HG03469 (cell line): ENCODE measurements at regions not wholly inside any gene's neighbourhood (a gene's known extent, or its start where the extent isn't known, plus 50 kb on each side); places are given as distances from the start of the nearest gene placed in this dataset.
"Not testable (repeated sequence)": the region's sequence is repeated elsewhere in the genome, so short reads cannot be mapped to it uniquely, and the experiment has no call there.

Experiments used
- ATAC-seq: cut with Tn5 transposase; IDR thresholded peaks from one replicate; pipeline ENCODE4 v1.9.1; 2021; ENCODE audit warnings: mild to moderate bottlenecking, moderate library complexity, moderate number of reproducible peaks; ENCODE audit not compliant: unreplicated experiment

DNA sequence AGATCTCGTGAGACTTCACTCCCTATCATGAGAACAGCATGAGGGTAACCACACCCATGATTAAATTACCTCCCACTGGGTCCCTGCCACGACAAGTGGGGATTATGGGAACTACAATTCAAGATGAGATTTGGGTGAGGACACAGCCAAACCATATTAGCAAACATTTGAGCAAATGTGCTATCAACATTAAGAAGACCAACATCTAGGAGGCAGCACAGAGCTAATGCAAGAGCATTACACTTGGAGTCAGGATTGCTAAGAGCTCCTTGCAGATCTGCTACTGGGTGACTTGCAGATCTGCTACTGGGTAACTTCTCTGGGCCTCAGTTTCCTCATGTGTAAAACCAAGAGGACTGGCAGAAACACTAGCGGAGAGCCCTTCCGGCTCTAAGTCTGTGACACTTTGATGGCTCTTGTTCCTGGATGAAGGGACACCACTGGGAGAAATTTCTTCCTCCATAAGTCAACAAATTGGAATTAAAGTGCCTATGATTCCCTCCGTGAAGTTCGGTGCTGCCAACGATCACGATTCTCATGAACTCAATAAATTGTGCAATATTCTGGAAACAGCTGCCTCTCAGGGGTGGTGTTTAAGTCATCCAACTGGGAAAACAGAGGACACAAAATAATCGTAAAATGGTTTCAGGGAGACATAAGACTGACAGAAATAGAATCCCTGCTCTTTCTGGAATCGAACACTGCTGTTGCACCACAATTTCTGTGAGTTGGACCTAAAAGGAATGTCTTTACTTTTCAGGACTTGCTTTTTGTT is 115.8 kb upstream of the ITGB1 start:
- ATAC-seq, result no peak

DNA sequence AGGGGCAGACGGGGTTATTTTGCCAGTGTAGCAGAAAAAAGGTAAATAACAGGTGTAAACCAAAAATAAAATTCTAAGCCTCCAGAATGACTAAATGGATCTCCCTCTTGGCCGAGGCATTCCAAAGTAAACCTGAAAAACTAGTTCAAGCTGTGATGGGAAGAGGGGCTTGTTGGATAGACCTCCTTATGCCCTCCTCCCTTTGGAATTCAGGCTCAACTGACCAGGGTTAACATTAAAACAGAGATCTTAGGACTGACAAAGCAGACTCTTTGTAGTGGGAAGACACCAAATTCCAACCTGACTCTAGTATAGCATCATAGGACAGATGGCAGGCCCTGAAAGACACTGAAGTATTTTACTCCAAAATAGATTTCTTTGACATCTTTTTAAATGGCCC is 113.8 kb upstream of the ITGB1 start:
- ATAC-seq, result no peak

DNA sequence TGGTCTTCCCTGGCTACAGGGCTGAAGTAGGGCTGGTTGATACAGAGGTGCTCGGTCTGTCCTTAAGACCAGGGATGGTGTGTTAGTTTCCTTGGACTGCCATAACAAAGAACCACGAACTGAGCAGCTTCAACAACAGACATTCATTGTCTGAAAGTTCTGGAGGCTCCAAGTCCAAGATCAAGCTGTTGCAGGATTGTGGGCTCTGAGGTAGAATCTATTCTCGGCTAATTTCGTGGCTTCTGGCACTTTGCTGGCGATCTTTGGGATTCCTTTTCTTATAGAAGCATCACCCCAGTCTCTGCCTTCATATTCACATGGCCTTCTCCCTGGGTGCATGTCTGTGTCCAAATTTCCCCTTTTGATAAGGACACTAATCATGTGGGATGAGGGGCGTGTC is 112.1 kb upstream of the ITGB1 start:
- ATAC-seq, result no peak

DNA sequence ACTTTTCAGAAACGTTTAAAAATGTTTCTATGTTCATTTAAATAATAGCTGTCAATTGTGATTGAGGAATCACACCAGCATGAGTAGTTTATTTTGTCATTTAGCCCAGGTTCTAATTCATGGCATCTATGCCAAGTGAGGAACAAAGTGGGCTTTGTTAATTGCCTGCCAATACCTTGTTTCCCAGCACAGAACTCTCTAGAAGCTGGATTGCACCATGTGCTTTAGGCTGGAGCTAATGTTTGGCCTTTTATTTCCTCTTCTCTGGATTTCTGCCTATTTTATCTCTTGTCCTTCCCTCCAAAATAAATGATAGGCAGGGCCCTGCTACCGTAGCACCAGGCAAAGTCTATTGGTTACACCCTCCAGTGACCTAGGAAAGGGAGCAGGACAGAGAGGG is 109.9 kb upstream of the ITGB1 start:
- ATAC-seq, result no peak

DNA sequence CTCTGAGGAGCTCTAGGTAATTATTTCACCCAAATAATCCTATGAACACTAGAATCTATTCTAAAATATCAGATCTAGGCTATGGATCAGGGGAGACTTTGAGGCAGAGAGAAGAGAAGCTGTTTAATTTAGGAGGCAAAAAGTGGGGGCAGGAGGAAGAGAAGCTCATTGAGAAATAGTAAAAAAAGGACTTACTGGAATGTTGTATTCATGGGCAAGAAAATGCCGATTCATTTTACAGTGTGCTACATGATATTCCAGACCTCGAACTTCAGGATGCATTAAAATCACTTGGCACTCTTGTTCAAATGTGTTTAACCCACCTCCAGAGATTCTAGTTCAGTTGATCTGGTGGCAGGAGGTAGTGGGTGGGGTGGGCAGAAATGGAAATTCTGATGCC is 109.5 kb upstream of the ITGB1 start:
- ATAC-seq, result no peak

DNA sequence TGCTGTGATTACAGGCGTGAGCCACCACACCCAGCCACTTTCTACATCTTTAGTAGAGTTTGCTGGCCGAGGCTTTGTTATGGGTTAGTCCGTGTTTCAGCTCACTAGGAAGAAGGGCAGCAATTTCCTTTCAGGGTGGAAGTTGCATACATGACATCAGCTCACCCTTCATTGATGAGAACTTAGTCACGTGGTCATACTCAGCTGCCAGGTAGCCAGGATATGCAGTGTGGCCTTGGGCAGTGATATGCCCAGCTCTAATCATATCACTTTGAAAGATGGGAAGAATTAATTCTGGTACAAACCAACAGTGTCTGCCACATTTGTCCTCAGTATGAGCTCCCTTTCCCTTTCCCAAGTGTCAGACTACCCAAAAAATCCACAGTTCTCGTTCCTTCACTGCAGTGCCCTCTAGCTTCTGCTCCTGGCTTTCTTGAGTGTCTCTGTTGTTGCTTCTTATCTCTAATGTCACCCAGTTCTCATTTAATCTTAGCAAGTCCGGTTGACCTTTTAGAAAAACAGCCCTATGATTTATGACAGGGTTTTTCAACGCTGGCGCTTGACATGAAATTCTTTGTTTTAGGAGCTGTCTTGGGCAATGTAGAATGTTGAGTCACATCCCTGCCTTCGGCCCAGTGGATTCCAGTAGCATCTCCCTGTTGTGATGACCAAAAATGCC is 108.7 kb upstream of the ITGB1 start:
- ATAC-seq, result no peak

DNA sequence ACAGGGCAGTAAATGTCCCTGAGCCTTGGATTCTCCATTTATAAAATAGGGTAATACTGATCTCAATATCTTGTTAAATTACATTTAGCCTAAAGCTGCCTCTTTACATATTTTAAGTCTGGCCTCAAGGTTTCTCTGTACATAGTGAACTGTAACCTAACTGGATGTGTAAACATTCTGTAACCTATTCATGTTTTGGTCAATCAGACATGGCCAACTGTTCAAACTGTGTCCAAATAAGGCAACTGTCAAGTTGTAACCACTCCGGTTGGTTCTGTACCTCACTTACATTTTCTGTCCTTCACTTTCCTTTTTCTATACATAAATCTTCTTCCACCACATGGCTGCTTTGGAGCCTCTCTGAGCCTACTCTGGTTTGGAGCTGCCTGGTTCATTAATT is 107.1 kb upstream of the ITGB1 start:
- no peak for ATAC-seq

DNA sequence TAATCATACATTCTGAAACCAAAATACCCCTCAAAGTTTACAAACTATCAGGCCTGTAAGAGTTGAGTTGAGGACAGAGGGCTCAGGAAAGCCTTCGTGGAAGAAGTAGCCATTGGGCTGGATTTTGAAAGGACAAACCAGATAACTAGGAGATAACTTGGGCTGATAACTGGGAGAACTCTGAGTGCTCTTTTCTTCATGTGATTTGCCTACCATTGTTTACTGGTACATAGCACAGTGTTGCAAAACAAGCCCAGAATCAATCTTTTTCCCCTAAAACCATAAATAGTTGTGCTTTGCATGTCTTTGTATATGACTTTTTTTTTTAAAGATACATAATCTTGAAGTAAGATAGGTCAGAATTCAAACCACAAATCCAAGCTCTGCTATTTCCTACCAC is 106.7 kb upstream of the ITGB1 start:
- no peak for ATAC-seq

DNA sequence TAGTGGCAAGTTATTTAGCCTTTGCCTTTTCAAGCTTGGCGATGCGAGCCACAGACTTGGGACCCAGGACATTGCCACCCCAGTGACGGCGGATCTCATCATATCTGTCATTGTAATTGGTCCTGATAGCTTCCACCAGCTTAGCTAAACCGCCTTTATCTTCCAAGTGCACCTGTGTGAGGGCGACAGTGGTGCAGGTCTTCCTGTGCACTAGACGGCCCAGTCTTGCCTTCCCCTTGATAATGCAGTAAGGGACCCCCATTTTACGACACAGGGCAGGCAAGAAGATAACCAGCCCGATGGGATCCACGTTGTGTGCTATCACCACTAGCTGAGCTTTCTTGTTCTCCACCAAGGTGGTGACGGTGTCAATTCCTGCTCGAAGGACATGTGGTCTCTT is 99.6 kb upstream of the ITGB1 start:
- no peak for ATAC-seq

DNA sequence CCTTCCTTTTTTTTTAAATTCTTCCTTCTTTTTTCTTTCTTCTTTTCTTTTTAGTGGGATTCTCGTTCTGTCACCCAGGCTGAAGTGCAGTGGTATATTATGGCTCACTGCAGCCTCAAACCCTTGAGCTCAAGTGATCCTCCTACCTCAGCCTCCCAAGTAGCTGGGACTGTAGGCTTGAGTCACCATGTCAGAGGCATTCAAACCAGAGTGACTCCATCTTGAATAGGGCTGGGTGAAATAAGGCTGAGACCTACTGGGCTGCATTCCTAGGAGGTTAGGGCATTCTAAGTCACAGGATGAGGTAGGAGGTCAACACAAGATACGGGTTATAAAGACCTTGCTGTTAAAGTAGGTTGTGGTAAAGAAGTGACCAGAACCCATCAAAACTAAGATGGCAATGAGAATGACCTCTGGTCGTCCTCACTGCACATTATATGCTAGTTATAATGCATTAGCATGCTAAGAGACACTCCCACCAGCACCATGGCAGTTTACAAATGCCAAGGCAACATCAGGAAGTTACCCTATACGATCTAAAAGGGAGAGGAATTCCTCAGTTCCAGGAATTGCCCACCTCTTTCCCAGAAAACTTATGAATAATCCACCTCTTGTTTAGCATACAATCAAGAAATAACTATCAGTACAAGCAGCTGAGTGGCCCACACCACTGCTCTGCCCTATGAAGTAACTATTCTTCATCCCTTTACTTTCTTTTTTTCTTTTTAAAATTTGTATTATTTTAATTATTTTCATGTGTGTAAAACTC is 99.0 kb upstream of the ITGB1 start:
- ATAC-seq, result no peak

DNA sequence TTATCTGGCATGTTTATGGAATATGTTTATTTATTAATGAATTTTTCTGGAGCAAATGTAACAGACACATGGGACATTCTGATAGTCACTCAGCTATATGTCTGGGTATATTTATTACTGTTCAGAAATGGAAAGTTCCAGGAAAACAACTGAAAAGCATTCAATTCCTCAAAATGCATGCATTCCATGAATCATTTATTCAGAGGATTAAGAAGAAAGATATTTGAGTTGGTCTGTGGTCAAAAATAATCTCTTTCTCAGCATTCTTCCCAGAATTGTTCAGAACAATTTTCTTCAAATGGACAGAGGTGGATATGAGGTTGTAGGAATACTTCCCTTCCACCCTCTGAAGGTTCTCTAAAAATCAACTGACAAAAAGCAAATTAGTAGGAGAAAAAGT is 97.6 kb upstream of the ITGB1 start:
- ATAC-seq, result no peak

DNA sequence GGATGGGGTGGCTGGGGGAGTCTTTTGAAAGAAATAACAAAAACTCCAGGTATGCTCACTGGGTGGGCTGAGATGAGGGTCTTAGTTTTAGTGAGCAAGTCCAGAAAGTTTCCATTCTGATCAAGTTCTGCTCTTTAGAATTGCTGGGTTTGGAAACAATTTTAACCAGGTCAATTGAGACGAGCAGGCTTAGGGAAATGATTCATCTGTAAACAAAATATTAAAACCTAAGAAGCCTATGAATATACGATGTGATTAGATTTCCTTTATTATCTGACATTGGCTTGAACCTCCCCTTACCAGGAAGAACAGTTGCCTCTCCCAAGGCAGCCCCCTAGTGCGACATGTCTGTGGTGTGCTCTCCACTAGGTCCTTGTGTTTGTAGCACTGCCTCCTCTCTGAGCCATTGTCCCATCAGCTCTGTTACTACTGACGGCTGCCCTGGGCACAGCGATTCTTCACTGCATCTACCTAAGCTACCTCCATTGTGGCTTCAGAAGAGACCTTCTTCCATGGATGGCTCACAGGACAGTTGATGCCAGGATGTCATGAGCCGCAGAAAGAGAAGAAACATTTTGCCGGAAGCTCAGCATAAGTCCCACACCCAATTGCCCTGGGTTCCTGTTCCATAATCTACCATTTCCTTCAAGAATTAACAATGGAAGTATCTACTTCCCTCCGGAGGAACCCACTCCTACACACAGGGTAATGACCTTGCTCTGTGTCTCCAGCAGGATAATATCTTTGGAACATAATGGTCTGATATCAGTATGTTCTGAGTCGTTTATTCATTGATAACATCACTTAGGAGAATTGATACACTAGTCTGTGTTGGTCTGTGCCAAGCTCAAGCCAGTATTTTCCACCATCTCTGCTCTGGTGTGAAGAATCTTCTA is 95.1 kb upstream of the ITGB1 start:
- no peak for ATAC-seq

DNA sequence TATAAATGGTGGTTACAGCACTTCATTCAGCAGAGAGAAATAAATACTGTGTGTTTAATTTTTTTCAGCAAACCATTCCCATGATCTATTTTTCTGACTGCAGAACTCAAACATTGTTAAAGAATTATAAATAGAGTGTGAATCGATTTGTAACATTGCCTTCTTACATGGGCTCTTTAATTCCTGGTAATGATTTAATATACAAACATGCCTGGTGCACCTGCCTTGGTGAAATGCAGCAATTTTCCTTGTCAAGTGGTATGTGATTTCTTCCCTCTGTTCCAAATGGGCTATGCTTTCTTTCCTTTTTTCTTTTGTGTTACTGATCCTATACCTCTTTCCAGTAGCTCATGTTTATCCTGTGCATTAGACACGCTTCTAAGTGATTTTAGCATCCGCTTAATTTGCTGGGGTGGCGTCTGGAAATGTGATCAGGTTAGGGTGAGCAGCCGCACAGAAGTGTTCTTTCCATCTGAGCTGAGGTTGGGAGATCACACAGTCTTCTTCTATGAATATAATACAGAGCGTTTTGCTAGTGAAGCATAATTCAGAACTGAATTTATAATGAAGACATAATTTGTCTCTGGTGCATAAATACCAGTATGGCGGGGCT is 94.3 kb upstream of the ITGB1 start:
- ATAC-seq, result no peak

DNA sequence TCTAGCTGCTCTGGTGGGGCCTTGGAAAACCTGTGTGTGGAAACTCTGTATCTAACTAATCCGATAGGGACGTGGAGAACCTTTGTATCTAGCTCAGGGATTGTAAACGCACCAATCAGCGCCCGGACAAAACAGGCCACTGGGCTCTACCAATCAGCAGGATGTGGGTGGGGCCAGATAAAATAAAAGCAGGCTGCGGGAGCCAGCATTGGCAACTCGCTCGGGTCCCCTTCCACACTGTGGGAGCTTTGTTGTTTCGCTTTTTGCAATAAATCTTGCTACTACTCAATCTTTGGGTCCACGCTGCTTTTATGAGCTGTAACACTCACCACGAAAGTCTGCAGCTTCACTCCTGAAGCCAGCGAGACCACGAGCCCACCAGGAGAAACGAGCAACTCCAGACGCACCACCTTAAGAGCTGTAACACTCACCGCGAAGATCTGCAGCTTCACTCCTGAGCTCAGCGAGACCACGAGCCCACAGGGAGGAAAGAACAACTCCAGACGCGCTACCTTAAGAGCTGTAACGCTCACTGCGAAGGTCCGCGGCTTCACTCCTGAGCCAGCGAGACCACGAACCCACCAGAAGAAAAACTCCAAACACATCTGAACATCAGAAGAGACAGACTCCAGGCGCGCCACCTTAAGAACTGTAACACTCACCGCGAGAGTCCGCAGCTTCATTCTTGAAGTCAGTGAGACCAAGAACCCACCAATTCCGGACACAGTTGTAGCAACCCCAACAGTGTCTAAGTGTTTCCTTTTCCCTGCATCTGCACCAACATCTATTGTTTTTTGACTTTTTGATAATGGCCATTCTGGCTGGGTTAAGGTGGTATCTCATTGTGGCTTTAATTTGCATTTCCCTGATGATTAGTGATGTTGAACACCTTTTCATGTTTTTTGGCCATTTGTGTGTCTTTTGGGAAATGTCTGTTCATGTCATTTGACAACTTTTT is 92.2 kb upstream of the ITGB1 start:
- ATAC-seq, result not testable (repeated sequence)

DNA sequence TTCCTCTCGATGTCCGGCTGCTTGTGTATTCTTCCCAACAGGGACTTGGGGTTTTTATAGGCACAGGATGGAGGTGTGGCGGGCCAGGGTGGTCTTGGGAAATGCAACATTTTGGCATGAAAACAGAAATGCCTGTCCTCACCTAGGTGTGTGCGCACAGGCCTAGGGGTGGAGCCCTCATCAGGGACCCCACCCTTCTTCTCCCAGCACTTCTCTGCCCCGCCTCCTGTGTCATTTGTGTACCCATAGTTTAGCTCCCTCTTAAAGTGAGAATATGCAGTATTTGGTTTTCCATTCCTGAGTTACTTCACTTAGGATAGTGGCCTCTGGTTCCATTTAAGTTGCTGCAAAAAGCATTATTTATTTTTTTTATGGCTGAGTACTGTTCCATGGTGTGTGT is 90.2 kb upstream of the ITGB1 start:
- ATAC-seq, result no peak

DNA sequence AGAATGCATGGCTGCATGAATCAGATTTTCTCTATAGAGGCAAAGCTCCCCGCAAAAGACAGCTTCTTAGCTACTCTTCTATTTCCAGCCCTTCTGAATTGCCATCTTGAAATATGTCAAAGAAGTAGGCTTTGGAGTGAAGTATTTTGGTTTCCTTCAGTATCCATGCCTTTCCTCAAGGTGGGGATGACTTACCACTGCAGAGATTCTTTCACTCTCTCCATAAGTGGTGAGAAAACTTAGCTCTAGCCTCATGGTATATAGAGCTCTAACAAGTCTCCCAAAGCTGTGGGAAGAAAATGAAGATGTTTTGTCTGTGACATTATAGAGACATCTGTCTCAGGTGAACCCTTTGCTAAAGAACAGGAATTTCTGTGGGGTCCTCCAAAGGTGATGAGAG is 89.6 kb upstream of the ITGB1 start:
- ATAC-seq, result no peak

DNA sequence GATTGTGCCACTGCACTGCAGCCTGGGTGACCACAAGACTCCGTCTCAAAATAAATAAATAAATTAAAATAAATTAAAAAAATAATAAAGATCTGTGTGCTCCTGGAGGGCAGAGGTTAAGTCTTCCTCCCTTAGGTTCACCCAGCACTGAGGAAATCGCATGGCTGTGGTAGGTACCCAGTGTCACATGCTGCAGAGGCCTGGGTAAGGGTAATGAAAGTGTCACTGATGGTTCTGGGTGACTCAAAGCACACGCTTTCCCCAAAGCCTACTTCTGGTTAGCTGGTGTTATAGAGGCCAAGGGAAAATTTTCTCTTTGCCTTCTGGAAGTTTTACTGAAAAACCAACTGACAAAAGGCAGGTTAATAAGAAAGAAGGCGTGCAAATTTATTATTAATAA is 88.8 kb upstream of the ITGB1 start:
- ATAC-seq, result no peak

DNA sequence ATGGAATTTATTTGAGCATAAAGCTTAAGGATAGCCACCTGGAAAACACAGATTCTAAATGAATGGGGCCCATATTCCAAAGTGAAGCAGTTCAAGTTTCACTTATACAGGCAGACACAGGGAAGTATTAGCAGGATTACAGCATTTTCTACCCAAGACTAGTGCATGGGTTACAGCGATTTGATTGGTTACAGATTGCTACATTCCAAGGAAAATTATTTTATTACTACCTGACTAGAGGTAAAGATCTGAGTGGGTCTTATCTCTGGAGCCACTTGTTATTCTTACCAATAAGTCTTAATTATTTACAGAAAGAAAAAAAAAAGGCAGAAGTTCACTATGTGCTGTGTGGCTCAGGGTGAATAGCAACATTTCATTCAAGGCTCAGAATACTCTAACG is 87.4 kb upstream of the ITGB1 start:
- ATAC-seq, result no peak

DNA sequence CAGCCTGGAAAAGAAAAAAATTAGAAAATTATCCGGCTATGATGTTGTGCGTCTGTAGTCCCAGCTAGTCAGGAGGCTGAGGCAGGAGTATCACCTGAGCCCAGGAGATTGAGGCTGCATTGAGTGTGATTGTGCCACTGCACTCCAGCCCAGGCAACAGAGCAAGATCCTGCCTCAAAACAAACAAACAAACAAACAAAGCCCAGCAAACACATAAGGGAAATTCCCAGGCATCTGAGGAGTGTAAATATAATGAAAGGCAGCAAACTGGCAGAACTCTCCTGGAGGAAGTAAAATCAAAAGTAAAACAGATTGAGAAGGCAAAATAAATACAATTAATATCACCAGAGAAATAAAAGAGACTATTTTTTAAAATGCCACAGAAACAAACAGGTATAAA is 84.5 kb upstream of the ITGB1 start:
- no peak for ATAC-seq
